ENCODE measurements at regions not wholly inside any gene's neighbourhood (a gene's known extent, or its start where the extent isn't known, plus 50 kb on each side); places are given as distances from the start of the nearest gene placed in this dataset.

DNA sequence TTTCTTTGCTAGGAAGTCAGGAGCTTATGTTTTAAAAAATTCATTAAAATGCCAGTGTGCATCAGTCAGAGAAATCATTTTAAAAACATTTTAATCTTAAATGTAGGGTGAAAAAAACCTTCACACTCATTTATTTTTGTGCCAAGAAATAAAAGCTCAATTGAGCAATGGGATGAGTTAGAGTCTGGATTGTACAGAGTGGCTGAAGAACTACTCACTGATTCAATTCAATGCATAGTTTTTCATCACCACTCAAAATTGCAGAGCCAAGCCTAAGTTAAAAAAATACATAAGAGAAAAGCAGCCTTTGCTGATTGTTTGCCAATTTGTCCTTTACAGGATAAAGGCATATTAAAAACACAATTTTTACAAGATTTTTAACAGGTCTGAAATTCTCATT lies 168.2 kb upstream of the DMRTA1 start:
- BruUV-seq (replicated peaks): no TSS peak
- no peaks in the 10 kb centered on the region for H3K79me2 ChIP-seq (ENCODE audit: control insufficient read depth, insufficient read depth, low read length)
- H3K27ac ChIP-seq (ENCODE audit: control insufficient read depth, insufficient read depth): no peak overlapping the region
- DNase-seq (ENCODE audit: low read depth, low spot score) (no peak), ATAC-seq (no peak), FAIRE-seq (no peak)
- H4K20me1 ChIP-seq (ENCODE audit: control insufficient read depth, insufficient read depth): no peaks in the 10 kb centered on the region
- TF ChIP-seq RUNX3 (IDR thresholded peaks at IDR 0.05; ENCODE audit: low read length) (no peak), CEBPB (IDR thresholded peaks at IDR 0.05; ENCODE audit: borderline replicate concordance in 1 of 2, low read depth in 2 of 2, low read length in 2 of 2) (no peak)
- H3K4me1 ChIP-seq (ENCODE audit: control insufficient read depth, insufficient read depth, low read length): no peaks in the 10 kb centered on the region
- H3K27me3 ChIP-seq (replicated peaks in 1 of 2; ENCODE audit: control insufficient read depth in 2 of 2, insufficient read depth in 2 of 2, low read length in 1 of 2): no peaks in the 10 kb centered on the region
- CTCF ChIA-PET: no interaction called here
- in situ Hi-C loops (cut with MboI): no loop called here
- H3K9me3 ChIP-seq (replicated peaks; ENCODE audit: control insufficient read depth, insufficient read depth, low read length): no peaks in the 10 kb centered on the region
- H3K4me3 ChIP-seq: no peak overlapping the region
- H3K4me2 ChIP-seq (ENCODE audit: control insufficient read depth, insufficient read depth): no peak overlapping the region
- RAD21 ChIA-PET (ENCODE audit: unreplicated experiment): no interaction called here
- POLR2A ChIA-PET: no interaction called here
- H2AFZ ChIP-seq (ENCODE audit: control insufficient read depth, low read depth, low read length): no peak overlapping the region
- intact Hi-C loops (cut with micrococcal nuclease; ENCODE audit: unreplicated experiment): no loop called here
- H3K9ac ChIP-seq (ENCODE audit: control insufficient read depth, insufficient read depth, low read length): no peak overlapping the region
- SMC1A ChIA-PET (ENCODE audit: uncharacterized antibody, unreplicated experiment): no interaction called here
- H3K36me3 ChIP-seq (ENCODE audit: control insufficient read depth in 2 of 2, insufficient read depth in 2 of 2, low read length in 1 of 2): no peaks in the 10 kb centered on the region

DNA sequence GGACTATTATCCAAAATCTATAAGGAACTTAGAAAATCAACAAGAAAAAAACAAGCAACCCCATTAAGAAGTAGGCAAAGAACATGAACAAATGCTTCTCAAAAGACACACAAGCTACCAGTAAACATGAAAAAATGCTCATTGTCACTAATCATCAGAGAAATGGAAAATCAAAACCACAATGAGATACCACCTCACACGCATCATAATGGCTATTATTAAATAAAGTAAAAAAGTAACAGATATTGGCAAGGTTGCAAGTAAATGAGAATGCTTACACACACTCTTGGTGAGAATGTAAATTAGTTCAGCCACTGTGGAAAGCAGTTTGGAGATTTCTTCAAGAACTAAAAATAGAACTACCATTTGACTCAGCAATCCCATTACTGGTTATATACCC lies 167.0 kb upstream of the DMRTA1 start:
- Histone ChIP-seq H3K27me3 (replicated peaks in 1 of 2; ENCODE audit: control insufficient read depth in 2 of 2, insufficient read depth in 2 of 2, low read length in 1 of 2) (no peaks in the 10 kb centered on the region), H3K36me3 (ENCODE audit: control insufficient read depth in 2 of 2, insufficient read depth in 2 of 2, low read length in 1 of 2) (no peaks in the 10 kb centered on the region), H3K79me2 (ENCODE audit: control insufficient read depth, insufficient read depth, low read length) (no peaks in the 10 kb centered on the region), H2AFZ (ENCODE audit: control insufficient read depth, low read depth, low read length) (no peak overlapping the region), H3K4me2 (ENCODE audit: control insufficient read depth, insufficient read depth) (no peak overlapping the region), H3K4me3 (no peak overlapping the region), H4K20me1 (ENCODE audit: control insufficient read depth, insufficient read depth) (no peaks in the 10 kb centered on the region), H3K27ac (ENCODE audit: control insufficient read depth, insufficient read depth) (no peak overlapping the region), H3K9ac (ENCODE audit: control insufficient read depth, insufficient read depth, low read length) (no peak overlapping the region), H3K4me1 (ENCODE audit: control insufficient read depth, insufficient read depth, low read length) (no peaks in the 10 kb centered on the region), H3K9me3 (replicated peaks; ENCODE audit: control insufficient read depth, insufficient read depth, low read length) (no peaks in the 10 kb centered on the region)
- ATAC-seq (no peak), FAIRE-seq (no peak), DNase-seq (ENCODE audit: low read depth, low spot score) (no peak)
- ChIA-PET CTCF (no interaction called here), RAD21 (ENCODE audit: unreplicated experiment) (no interaction called here), SMC1A (ENCODE audit: uncharacterized antibody, unreplicated experiment) (no interaction called here), POLR2A (no interaction called here)
- WGBS (ENCODE audit: insufficient coverage, insufficient replicate concordance, low lambda C conversion rate, missing lambda C conversion rate): 32% methylated on average over 1 of the region's 1 CpG
- in situ Hi-C loops (cut with MboI) (no loop called here), intact Hi-C loops (cut with micrococcal nuclease; ENCODE audit: unreplicated experiment) (no loop called here)
- no TSS peak for BruUV-seq (replicated peaks)
- TF ChIP-seq EGR1 (IDR thresholded peaks at IDR 0.05; ENCODE audit: borderline replicate concordance in 1 of 2, low read depth in 2 of 2, low read length in 2 of 2) (no peak), ZNF24 (IDR thresholded peaks at IDR 0.05) (no peak), CEBPB (IDR thresholded peaks at IDR 0.05; ENCODE audit: borderline replicate concordance in 1 of 2, low read depth in 2 of 2, low read length in 2 of 2) (no peak), RUNX3 (IDR thresholded peaks at IDR 0.05; ENCODE audit: low read length) (no peak), EP300 (IDR thresholded peaks at IDR 0.05; ENCODE audit: borderline replicate concordance in 1 of 2, control insufficient read depth in 1 of 2, low read depth in 2 of 2, low read length in 2 of 2) (no peak), POLR2AphosphoS2 (IDR thresholded peaks at IDR 0.05; ENCODE audit: low read depth, low read length) (no peak), ZNF217 (IDR thresholded peaks at IDR 0.05) (no peak), MEF2A (IDR thresholded peaks at IDR 0.05; ENCODE audit: insufficient read depth, low read depth, low read length) (no peak), SIX5 (IDR thresholded peaks at IDR 0.05; ENCODE audit: low read depth, low read length, severe bottlenecking) (no peak), MTA3 (IDR thresholded peaks at IDR 0.05; ENCODE audit: borderline replicate concordance, low read length) (no peak)
- TF ChIP-seq, protein P1, sequence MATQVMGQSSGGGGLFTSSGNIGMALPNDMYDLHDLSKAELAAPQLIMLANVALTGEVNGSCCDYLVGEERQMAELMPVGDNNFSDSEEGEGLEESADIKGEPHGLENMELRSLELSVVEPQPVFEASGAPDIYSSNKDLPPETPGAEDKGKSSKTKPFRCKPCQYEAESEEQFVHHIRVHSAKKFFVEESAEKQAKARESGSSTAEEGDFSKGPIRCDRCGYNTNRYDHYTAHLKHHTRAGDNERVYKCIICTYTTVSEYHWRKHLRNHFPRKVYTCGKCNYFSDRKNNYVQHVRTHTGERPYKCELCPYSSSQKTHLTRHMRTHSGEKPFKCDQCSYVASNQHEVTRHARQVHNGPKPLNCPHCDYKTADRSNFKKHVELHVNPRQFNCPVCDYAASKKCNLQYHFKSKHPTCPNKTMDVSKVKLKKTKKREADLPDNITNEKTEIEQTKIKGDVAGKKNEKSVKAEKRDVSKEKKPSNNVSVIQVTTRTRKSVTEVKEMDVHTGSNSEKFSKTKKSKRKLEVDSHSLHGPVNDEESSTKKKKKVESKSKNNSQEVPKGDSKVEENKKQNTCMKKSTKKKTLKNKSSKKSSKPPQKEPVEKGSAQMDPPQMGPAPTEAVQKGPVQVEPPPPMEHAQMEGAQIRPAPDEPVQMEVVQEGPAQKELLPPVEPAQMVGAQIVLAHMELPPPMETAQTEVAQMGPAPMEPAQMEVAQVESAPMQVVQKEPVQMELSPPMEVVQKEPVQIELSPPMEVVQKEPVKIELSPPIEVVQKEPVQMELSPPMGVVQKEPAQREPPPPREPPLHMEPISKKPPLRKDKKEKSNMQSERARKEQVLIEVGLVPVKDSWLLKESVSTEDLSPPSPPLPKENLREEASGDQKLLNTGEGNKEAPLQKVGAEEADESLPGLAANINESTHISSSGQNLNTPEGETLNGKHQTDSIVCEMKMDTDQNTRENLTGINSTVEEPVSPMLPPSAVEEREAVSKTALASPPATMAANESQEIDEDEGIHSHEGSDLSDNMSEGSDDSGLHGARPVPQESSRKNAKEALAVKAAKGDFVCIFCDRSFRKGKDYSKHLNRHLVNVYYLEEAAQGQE (IDR thresholded peaks at IDR 0.05; ENCODE audit: low read depth, low read length): no peak
- TF ChIP-seq, protein P2, sequence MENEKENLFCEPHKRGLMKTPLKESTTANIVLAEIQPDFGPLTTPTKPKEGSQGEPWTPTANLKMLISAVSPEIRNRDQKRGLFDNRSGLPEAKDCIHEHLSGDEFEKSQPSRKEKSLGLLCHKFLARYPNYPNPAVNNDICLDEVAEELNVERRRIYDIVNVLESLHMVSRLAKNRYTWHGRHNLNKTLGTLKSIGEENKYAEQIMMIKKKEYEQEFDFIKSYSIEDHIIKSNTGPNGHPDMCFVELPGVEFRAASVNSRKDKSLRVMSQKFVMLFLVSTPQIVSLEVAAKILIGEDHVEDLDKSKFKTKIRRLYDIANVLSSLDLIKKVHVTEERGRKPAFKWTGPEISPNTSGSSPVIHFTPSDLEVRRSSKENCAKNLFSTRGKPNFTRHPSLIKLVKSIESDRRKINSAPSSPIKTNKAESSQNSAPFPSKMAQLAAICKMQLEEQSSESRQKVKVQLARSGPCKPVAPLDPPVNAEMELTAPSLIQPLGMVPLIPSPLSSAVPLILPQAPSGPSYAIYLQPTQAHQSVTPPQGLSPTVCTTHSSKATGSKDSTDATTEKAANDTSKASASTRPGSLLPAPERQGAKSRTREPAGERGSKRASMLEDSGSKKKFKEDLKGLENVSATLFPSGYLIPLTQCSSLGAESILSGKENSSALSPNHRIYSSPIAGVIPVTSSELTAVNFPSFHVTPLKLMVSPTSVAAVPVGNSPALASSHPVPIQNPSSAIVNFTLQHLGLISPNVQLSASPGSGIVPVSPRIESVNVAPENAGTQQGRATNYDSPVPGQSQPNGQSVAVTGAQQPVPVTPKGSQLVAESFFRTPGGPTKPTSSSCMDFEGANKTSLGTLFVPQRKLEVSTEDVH (IDR thresholded peaks at IDR 0.05; ENCODE audit: low read depth, partially characterized antibody): no peak
